A549 (cell line): ENCODE measurements at regions not wholly inside any gene's neighbourhood (a gene's known extent, or its start where the extent isn't known, plus 50 kb on each side); places are given as distances from the start of the nearest gene placed in this dataset.

Experiments
- ATAC-seq, 2 experiments: fragments of 200-7000 bp in 1 of 2; fragments of >200 bp in 1 of 2; cut with Nextera tagmentation in 1 of 2; cut with Tn5 transposase in 1 of 2; 3 replicates each; pipeline versions ENCODE4 v1.8.0 to v1.9.1; 2018 to 2020; ENCODE audit warnings: mild to moderate bottlenecking in 1 of 2, moderate library complexity in 1 of 2
- CTCF ChIA-PET: fragments of 300-600 bp; sonication (Branson Sonifier 250); formaldehyde crosslinking; extraction: SDS; loops from one replicate; lab custom pipeline; 2021; ENCODE audit warnings: antibody characterized with exemption, inconsistent platforms; lab: Yijun Ruan, JAX
- POLR2A ChIA-PET: fragments of 350-600 bp; formaldehyde crosslinking; extraction: SDS; loops from one replicate; lab custom pipeline; 2021; ENCODE audit warnings: antibody characterized with exemption, inconsistent platforms; lab: Yijun Ruan, JAX
- DNase-seq, 2 experiments: peaks; one replicate each; pipeline versions ENCODE4 v3.0.0 to v3.0.0-alpha.2; 2011 to 2016; ENCODE audit warnings: low read depth in 1 of 2, low spot score in 1 of 2
- FAIRE-seq: peaks from 2 replicates; lab custom pipeline; 2011; peaks lifted over from hg19 to GRCh38; lab: Jason Lieb, UNC
- H3K27ac ChIP-seq, 2 experiments: fragments of >200 bp; sonication (Bioruptor Twin); formaldehyde crosslinking; 3 replicates each; pipeline ENCODE4 v1.5.1; 2016 to 2017
- H3K4me1 ChIP-seq: fragments of >200 bp; sonication (Bioruptor Twin); formaldehyde crosslinking; 3 replicates; pipeline ENCODE4 v1.6.1; 2016
- H3K4me2 ChIP-seq: fragments of >200 bp; sonication (Bioruptor Twin); formaldehyde crosslinking; 3 replicates; pipeline ENCODE4 v1.6.1; 2016
- H3K4me3 ChIP-seq: fragments of >200 bp; sonication (Bioruptor Twin); formaldehyde crosslinking; 3 replicates; pipeline ENCODE4 v1.5.1; 2016
- H3K9me3 ChIP-seq: fragments of >200 bp; sonication (Bioruptor Twin); formaldehyde crosslinking; 3 replicates; pipeline ENCODE4 v1.6.1; 2016
- BHLHE40 ChIP-seq: IDR thresholded peaks from 2 replicates; pipeline ENCODE4 v1.6.1; 2012; ENCODE audit warnings: low read depth, low read length, inconsistent platforms
- CBX2 ChIP-seq: fragments of 200-600 bp; sonication (generic); IDR thresholded peaks from 2 replicates; pipeline ENCODE4 v1.6.1; 2016; ENCODE audit warnings: low read depth, mild to moderate bottlenecking, borderline replicate concordance
- CBX8 ChIP-seq: fragments of 200-600 bp; sonication (generic); IDR thresholded peaks from 2 replicates; pipeline ENCODE4 v1.6.1; 2016
- CEBPB ChIP-seq, 2 experiments: fragments of >200 bp in 1 of 2; sonication (Bioruptor Twin) in 1 of 2; formaldehyde crosslinking in 1 of 2; IDR thresholded peaks; 2 replicates each; pipeline ENCODE4 v1.6.1; 2012 to 2016
- EHF ChIP-seq: fragments of 250-450 bp; sonication (Bioruptor Pico); IDR thresholded peaks from 2 replicates; pipeline ENCODE4 v1.5.0; 2020; ENCODE audit warnings: mild to moderate bottlenecking
- EHMT2 ChIP-seq: fragments of 200-600 bp; sonication (generic); IDR thresholded peaks from 2 replicates; pipeline ENCODE4 v1.6.1; 2016; ENCODE audit warnings: antibody characterized with exemption, low read depth, mild to moderate bottlenecking, moderate library complexity
- EP300 ChIP-seq, 2 experiments: fragments of >200 bp; sonication (Bioruptor Twin); formaldehyde crosslinking; IDR thresholded peaks; 2 replicates in 1 of 2; 3 replicates in 1 of 2; pipeline ENCODE4 v1.6.1; 2016 to 2017
- FOXS1 ChIP-seq: fragments of 250-450 bp; sonication (Bioruptor Pico); IDR thresholded peaks from 2 replicates; pipeline ENCODE4 v1.5.0; 2020; ENCODE audit warnings: mild to moderate bottlenecking, moderate library complexity
- GATA3 ChIP-seq: IDR thresholded peaks from 2 replicates; pipeline ENCODE4 v1.6.1; 2012; ENCODE audit warnings: borderline replicate concordance
- HDAC2 ChIP-seq: fragments of 200-600 bp; sonication (generic); IDR thresholded peaks from 2 replicates; pipeline ENCODE4 v1.6.1; 2016
- HOXA7 ChIP-seq: fragments of 250-450 bp; sonication (Bioruptor Pico); IDR thresholded peaks from 2 replicates; pipeline ENCODE4 v1.5.0; 2020; ENCODE audit warnings: mild to moderate bottlenecking, moderate library complexity
- HOXB13 ChIP-seq: fragments of 250-450 bp; sonication (Bioruptor Pico); IDR thresholded peaks from 2 replicates; pipeline ENCODE4 v1.5.0; 2020; ENCODE audit warnings: low read depth, mild to moderate bottlenecking, moderate library complexity
- HOXB5 ChIP-seq: fragments of 250-450 bp; sonication (Bioruptor Pico); IDR thresholded peaks from 2 replicates; pipeline ENCODE4 v1.5.0; 2020; ENCODE audit warnings: mild to moderate bottlenecking, moderate library complexity
- JUN ChIP-seq, 2 experiments: fragments of >200 bp; sonication (Bioruptor Twin); formaldehyde crosslinking; IDR thresholded peaks; 2 replicates in 1 of 2; 3 replicates in 1 of 2; pipeline ENCODE4 v1.6.1; 2016 to 2017
- JUNB ChIP-seq: fragments of >200 bp; sonication (Bioruptor Twin); formaldehyde crosslinking; IDR thresholded peaks from 2 replicates; pipeline ENCODE4 v1.6.1; 2016
- KDM1A ChIP-seq: fragments of 200-600 bp; sonication (generic); IDR thresholded peaks from 2 replicates; pipeline ENCODE4 v1.6.1; 2016; ENCODE audit warnings: low read depth, mild to moderate bottlenecking
- KDM5A ChIP-seq: fragments of 200-600 bp; sonication (generic); IDR thresholded peaks from 2 replicates; pipeline ENCODE4 v1.6.1; 2016; ENCODE audit warnings: antibody characterized with exemption, mild to moderate bottlenecking
- MYC ChIP-seq: IDR thresholded peaks from 2 replicates; pipeline ENCODE4 v1.6.1; 2012; ENCODE audit warnings: mild to moderate bottlenecking, inconsistent platforms, low read length, improper control_type of control experiment, borderline replicate concordance
- NR3C1 ChIP-seq: fragments of >200 bp; sonication (Bioruptor Twin); formaldehyde crosslinking; IDR thresholded peaks from 3 replicates; pipeline ENCODE4 v1.6.1; 2017
- PHF8 ChIP-seq: fragments of 200-600 bp; sonication (generic); IDR thresholded peaks from 2 replicates; pipeline ENCODE4 v1.6.1; 2016; ENCODE audit warnings: low read depth, mild to moderate bottlenecking, antibody characterized with exemption, moderate library complexity, borderline replicate concordance
- POLR2A ChIP-seq: IDR thresholded peaks from 2 replicates; pipeline ENCODE4 v1.6.1; 2012; ENCODE audit warnings: mild to moderate bottlenecking, low read length
- RAD21 ChIP-seq, 2 experiments: fragments of >200 bp in 1 of 2; sonication (Bioruptor Twin) in 1 of 2; formaldehyde crosslinking in 1 of 2; IDR thresholded peaks in 1 of 2; conservative IDR thresholded peaks in 1 of 2; 2 replicates in 1 of 2; 3 replicates in 1 of 2; pipeline ENCODE4 v1.6.1; 2012 to 2018; ENCODE audit warnings: inconsistent platforms in 1 of 2
- RARB ChIP-seq: fragments of 250-450 bp; sonication (Bioruptor Pico); IDR thresholded peaks from 2 replicates; pipeline ENCODE4 v1.8.0; 2021; ENCODE audit warnings: mild to moderate bottlenecking, moderate library complexity
- RFX5 ChIP-seq: fragments of 450-650 bp; IDR thresholded peaks from 2 replicates; pipeline ENCODE4 v1.7.1; 2014; ENCODE audit warnings: antibody characterized with exemption, mild to moderate bottlenecking, moderate library complexity
- RNF2 ChIP-seq: fragments of 200-600 bp; sonication (generic); IDR thresholded peaks from 2 replicates; pipeline ENCODE4 v1.6.1; 2016; ENCODE audit warnings: low read depth, mild to moderate bottlenecking, antibody characterized with exemption, moderate library complexity, borderline replicate concordance
- TFCP2L1 ChIP-seq: fragments of 250-450 bp; sonication (Bioruptor Pico); IDR thresholded peaks from 2 replicates; pipeline ENCODE4 v1.5.0; 2021; ENCODE audit warnings: mild to moderate bottlenecking
- ZC3H11A ChIP-seq: fragments of 450-650 bp; IDR thresholded peaks from 2 replicates; pipeline ENCODE4 v1.6.1; 2014; ENCODE audit warnings: antibody characterized with exemption, mild to moderate bottlenecking
- ZFP36 ChIP-seq: fragments of 450-650 bp; IDR thresholded peaks from 2 replicates; pipeline ENCODE4 v1.6.1; 2014; ENCODE audit warnings: borderline replicate concordance; ENCODE audit not compliant: partially characterized antibody
- ZNF302 ChIP-seq: fragments of 250-450 bp; sonication (Bioruptor Pico); IDR thresholded peaks from 2 replicates; pipeline ENCODE4 v1.9.0; 2021; ENCODE audit warnings: inconsistent platforms, mild to moderate bottlenecking, moderate library complexity
- ZSCAN20 ChIP-seq: fragments of 250-450 bp; sonication (Bioruptor Pico); IDR thresholded peaks from 2 replicates; pipeline ENCODE4 v1.8.0; 2022; ENCODE audit warnings: mild to moderate bottlenecking, moderate library complexity
- WGBS: methylation state at CpG from one replicate; pipeline ENCODE4 v1.1.6; 2017; ENCODE audit errors: missing lambda C conversion rate; 5-methylcytosine and 5-hydroxymethylcytosine counted together
- TF ChIP-seq, protein P1 (sequence below): fragments of 150-350 bp; IDR thresholded peaks from 2 replicates; pipeline ENCODE4 v1.6.1; 2014; ENCODE audit warnings: low read depth, mild to moderate bottlenecking, low read length
- TF ChIP-seq, protein P2 (sequence below): fragments of 250-450 bp; sonication (Bioruptor Pico); IDR thresholded peaks from 2 replicates; pipeline ENCODE4 v1.5.0; 2021; ENCODE audit warnings: mild to moderate bottlenecking, moderate library complexity, borderline replicate concordance
- TF ChIP-seq, protein P3 (sequence below): fragments of >200 bp; sonication (Bioruptor Twin); formaldehyde crosslinking; IDR thresholded peaks from 3 replicates; pipeline ENCODE4 v1.6.1; 2016

DNA sequence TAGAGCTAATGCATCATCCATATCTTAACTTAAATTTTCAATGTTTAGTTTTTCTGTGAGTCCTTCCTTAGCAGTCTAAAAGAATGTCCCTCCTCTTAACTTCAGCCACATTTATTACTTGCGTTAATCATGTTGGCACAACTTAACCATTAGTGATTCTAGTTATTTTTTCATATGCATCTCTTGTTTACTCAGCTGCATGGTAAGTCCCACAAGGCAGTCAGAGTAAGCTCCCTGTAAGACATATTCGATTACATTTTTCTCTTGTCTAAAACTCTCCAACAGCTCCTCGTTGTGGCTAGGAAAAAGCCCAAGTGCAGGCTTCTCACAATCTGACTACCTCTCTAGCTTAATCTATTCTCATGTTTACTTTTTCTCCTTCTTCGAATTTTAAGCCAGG lies 2045.3 kb upstream of the PIK3C3 start:
- Histone ChIP-seq H3K4me1 (no peaks in the 10 kb centered on the region), H3K27ac (no peak overlapping the region), H3K4me2 (no peak overlapping the region), H3K4me3 (no peak overlapping the region), H3K9me3 (no peaks in the 10 kb centered on the region)
- ChIA-PET CTCF (no interaction called here), POLR2A (no interaction called here)
- no peak for TF ChIP-seq CBX8
- no peak for TF ChIP-seq MYC
- TF ChIP-seq HOXB5 = no peak
- TF ChIP-seq CEBPB (IDR thresholded peaks at IDR 0.05) = no peak
- no peak for TF ChIP-seq ZC3H11A
- TF ChIP-seq RNF2 = no peak
- TF ChIP-seq, protein P1, sequence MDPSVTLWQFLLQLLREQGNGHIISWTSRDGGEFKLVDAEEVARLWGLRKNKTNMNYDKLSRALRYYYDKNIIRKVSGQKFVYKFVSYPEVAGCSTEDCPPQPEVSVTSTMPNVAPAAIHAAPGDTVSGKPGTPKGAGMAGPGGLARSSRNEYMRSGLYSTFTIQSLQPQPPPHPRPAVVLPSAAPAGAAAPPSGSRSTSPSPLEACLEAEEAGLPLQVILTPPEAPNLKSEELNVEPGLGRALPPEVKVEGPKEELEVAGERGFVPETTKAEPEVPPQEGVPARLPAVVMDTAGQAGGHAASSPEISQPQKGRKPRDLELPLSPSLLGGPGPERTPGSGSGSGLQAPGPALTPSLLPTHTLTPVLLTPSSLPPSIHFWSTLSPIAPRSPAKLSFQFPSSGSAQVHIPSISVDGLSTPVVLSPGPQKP = no peak
- TF ChIP-seq NR3C1 = no peak
- no peak for TF ChIP-seq KDM1A
- no peak for TF ChIP-seq ZNF302 (CRISPR knock-in tag)
- TF ChIP-seq ZFP36 = no peak
- TF ChIP-seq JUNB = no peak
- TF ChIP-seq BHLHE40 = no peak
- no peak for TF ChIP-seq EP300 (IDR thresholded peaks at IDR 0.05)
- no peak for TF ChIP-seq PHF8
- no peak for TF ChIP-seq HOXB13 (CRISPR knock-in tag)
- no peak for TF ChIP-seq HDAC2
- DNase-seq (no peak), ATAC-seq (no peak), FAIRE-seq (no peak)
- WGBS = 0% methylated on average over 4 of the region's 4 CpGs

DNA sequence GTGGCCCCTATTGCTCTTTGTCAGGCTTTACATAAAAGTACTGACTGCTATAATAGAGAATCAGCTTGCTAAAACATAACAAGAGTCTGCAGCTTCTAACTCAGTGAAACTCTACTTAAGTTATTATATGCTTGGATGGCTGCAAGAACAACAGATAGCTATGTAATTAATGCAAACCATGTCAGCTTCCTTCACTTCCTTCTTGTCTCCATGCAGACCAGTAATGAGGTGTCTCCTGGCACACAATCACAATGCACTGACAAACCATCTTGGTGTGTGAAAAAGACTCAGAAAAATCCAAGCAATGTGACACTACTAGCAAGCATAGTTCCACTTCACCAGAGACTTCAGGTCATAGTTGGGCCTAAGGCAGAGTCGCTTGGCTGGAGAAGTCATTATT lies 2068.9 kb upstream of the PIK3C3 start:
- Histone ChIP-seq H3K4me1 (no peaks in the 10 kb centered on the region), H3K27ac (no peak overlapping the region), H3K4me3 (no peak overlapping the region), H3K9me3 (no peaks in the 10 kb centered on the region), H3K4me2 (no peak overlapping the region)
- ATAC-seq = no peak
- DNase-seq = no peak
- ChIA-PET CTCF (no interaction called here), POLR2A (no interaction called here)
- 0% methylated on average over 1 of the region's 1 CpG for WGBS
- TF ChIP-seq, protein P2, sequence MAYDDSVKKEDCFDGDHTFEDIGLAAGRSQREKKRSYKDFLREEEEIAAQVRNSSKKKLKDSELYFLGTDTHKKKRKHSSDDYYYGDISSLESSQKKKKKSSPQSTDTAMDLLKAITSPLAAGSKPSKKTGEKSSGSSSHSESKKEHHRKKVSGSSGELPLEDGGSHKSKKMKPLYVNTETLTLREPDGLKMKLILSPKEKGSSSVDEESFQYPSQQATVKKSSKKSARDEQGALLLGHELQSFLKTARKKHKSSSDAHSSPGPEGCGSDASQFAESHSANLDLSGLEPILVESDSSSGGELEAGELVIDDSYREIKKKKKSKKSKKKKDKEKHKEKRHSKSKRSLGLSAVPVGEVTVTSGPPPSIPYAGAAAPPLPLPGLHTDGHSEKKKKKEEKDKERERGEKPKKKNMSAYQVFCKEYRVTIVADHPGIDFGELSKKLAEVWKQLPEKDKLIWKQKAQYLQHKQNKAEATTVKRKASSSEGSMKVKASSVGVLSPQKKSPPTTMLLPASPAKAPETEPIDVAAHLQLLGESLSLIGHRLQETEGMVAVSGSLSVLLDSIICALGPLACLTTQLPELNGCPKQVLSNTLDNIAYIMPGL (CRISPR knock-in tag) = no peak
- no peak for TF ChIP-seq ZNF302 (CRISPR knock-in tag)
- TF ChIP-seq RNF2 = no peak
- TF ChIP-seq RAD21 (conservative IDR thresholded peaks at IDR 0.05 in 1 of 2, IDR thresholded peaks at IDR 0.05 in 1 of 2) = no peak
- TF ChIP-seq PHF8 = no peak
- no peak for TF ChIP-seq HOXA7 (CRISPR knock-in tag)
- TF ChIP-seq EHMT2 = no peak
- TF ChIP-seq GATA3 = no peak
- no peak for TF ChIP-seq FOXS1 (CRISPR knock-in tag)
- no peak for FAIRE-seq

DNA sequence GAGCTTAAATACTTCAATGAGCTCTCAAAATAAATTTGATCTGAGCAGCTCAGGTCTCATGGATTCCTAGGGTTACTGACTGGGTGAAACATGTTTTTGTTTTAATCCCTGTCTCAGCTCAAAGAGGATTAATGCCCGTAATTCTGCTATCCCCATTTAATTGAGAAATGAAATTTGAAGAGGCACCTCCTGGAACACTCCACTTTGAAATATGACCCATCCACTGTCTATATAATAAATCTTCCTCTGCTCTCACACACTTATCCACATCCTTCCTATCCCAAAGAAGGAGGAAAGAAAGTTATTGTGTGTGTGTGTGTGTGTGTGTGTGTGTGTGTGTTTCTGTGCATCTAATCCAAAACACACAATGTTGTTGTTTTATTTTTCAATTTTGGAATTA lies 2082.4 kb upstream of the PIK3C3 start:
- CTCF ChIA-PET = no interaction called here

More for the DNA sequence above, 2082.4 kb upstream of the PIK3C3 start:
- Histone ChIP-seq H3K4me1 (no peaks in the 10 kb centered on the region), H3K4me3 (no peak overlapping the region), H3K27ac (no peak overlapping the region)
- ATAC-seq (no peak), FAIRE-seq (no peak), DNase-seq (no peak)
- POLR2A ChIA-PET = no interaction called here
- TF ChIP-seq RARB (CRISPR knock-in tag) = no peak
- no peak for TF ChIP-seq ZSCAN20 (CRISPR knock-in tag)
- no peak for TF ChIP-seq MYC
- TF ChIP-seq KDM5A = no peak
- TF ChIP-seq RNF2 = no peak
- no peak for TF ChIP-seq EHF (CRISPR knock-in tag)
- no peak for TF ChIP-seq JUN (IDR thresholded peaks at IDR 0.05)
- TF ChIP-seq POLR2A = no peak
- TF ChIP-seq RFX5 = no peak
- TF ChIP-seq RAD21 (conservative IDR thresholded peaks at IDR 0.05 in 1 of 2, IDR thresholded peaks at IDR 0.05 in 1 of 2) = no peak
- no peak for TF ChIP-seq CBX2
- TF ChIP-seq TFCP2L1 (CRISPR knock-in tag) = no peak
- TF ChIP-seq, protein P3, sequence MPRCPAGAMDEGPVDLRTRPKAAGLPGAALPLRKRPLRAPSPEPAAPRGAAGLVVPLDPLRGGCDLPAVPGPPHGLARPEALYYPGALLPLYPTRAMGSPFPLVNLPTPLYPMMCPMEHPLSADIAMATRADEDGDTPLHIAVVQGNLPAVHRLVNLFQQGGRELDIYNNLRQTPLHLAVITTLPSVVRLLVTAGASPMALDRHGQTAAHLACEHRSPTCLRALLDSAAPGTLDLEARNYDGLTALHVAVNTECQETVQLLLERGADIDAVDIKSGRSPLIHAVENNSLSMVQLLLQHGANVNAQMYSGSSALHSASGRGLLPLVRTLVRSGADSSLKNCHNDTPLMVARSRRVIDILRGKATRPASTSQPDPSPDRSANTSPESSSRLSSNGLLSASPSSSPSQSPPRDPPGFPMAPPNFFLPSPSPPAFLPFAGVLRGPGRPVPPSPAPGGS = no peak
- TF ChIP-seq, all 56 proteins: peak for 0
- Histone ChIP-seq H3K4me2 (no peak overlapping the region), H3K9me3 (no peaks in the 10 kb centered on the region)
- WGBS = 0% methylated on average over 1 of the region's 1 CpG
